CD8-positive, alpha-beta memory T cell (primary cell): ENCODE measurements at regions not wholly inside any gene's neighbourhood (a gene's known extent, or its start where the extent isn't known, plus 50 kb on each side); places are given as distances from the start of the nearest gene placed in this dataset.

Experiments used
- CTCF ChIA-PET: fragments of 350-600 bp; sonication (Branson Sonifier 250); formaldehyde crosslinking; loops from one replicate; lab custom pipeline; 2021; ENCODE audit warnings: antibody characterized with exemption; lab: Charles Lee
- POLR2A ChIA-PET: fragments of 350-600 bp; sonication (Branson Sonifier 250); formaldehyde crosslinking; loops from one replicate; lab custom pipeline; 2021; ENCODE audit warnings: antibody characterized with exemption; lab: Charles Lee
- DNase-seq, 5 donors: peaks; one replicate each; pipeline versions ENCODE4 v3.0.0 to v3.0.0-alpha.2; 2020 to 2022; ENCODE audit warnings: mixed read lengths in 1 of 5
- H3K27ac ChIP-seq: one replicate; pipeline ENCODE4 v1.7.0; 2013; ENCODE audit warnings: low read depth, mild to moderate bottlenecking, low read length, moderate library complexity
- H3K27me3 ChIP-seq: 2 replicates; pipeline ENCODE4 v1.7.0; 2013; ENCODE audit warnings: low read length, mild to moderate bottlenecking; ENCODE audit not compliant: insufficient read depth, poor library complexity, severe bottlenecking
- H3K36me3 ChIP-seq: 2 replicates; pipeline ENCODE4 v1.7.0; 2013; ENCODE audit warnings: mild to moderate bottlenecking, low read length, moderate library complexity; ENCODE audit not compliant: insufficient read depth
- H3K4me1 ChIP-seq: 2 replicates; pipeline ENCODE4 v1.7.0; 2013; ENCODE audit warnings: mild to moderate bottlenecking, low read length, moderate library complexity; ENCODE audit not compliant: insufficient read depth
- H3K4me3 ChIP-seq: 2 replicates; pipeline ENCODE4 v1.7.0; 2013; ENCODE audit warnings: mild to moderate bottlenecking, low read length
- H3K9me3 ChIP-seq: 2 replicates; pipeline ENCODE4 v1.7.0; 2013; ENCODE audit warnings: mild to moderate bottlenecking, low read length
- H3K27ac Mint-ChIP-seq, 8 donors: one replicate each; pipeline ENCODE4 v1.8.0; 2020 to 2021; ENCODE audit warnings: mixed read lengths in 8 of 8, mild to moderate bottlenecking in 6 of 8, inconsistent platforms in 3 of 8, moderate library complexity in 3 of 8
- H3K27me3 Mint-ChIP-seq, 2 donors: one replicate each; pipeline ENCODE4 v1.8.0; 2020 to 2021; ENCODE audit warnings: mixed read lengths in 2 of 2, mild to moderate bottlenecking in 1 of 2, moderate library complexity in 1 of 2
- H3K36me3 Mint-ChIP-seq, 3 donors: one replicate each; pipeline ENCODE4 v1.8.0; 2020 to 2021; ENCODE audit warnings: mixed read lengths in 3 of 3, inconsistent platforms in 1 of 3, mild to moderate bottlenecking in 1 of 3
- H3K4me1 Mint-ChIP-seq, 3 donors: one replicate each; pipeline ENCODE4 v1.8.0; 2020 to 2021; ENCODE audit warnings: mixed read lengths in 3 of 3, inconsistent platforms in 1 of 3, mild to moderate bottlenecking in 1 of 3
- H3K4me3 Mint-ChIP-seq, 7 donors: one replicate each; pipeline ENCODE4 v1.8.0; 2020 to 2021; ENCODE audit warnings: mixed read lengths in 7 of 7, mild to moderate bottlenecking in 6 of 7, moderate library complexity in 4 of 7, inconsistent platforms in 2 of 7
- H3K9me3 Mint-ChIP-seq, 5 donors: one replicate each; pipeline ENCODE4 v1.8.0; 2020 to 2022; ENCODE audit warnings: mixed read lengths in 5 of 5, mild to moderate bottlenecking in 3 of 5, moderate library complexity in 2 of 5, inconsistent platforms in 1 of 5

- Histone ChIP-seq H3K27me3 (no peaks in the 10 kb centered on the region), H3K4me1 (no peaks in the 10 kb centered on the region), H3K36me3 (no peaks in the 10 kb centered on the region), H3K27ac (no peak overlapping the region), H3K9me3 (no peaks in the 10 kb centered on the region), H3K4me3 (no peak overlapping the region)
- Mint-ChIP-seq H3K36me3 (peaks cover 0 to 8% (median 0%) of the 10 kb centered on the region in 3 donors), H3K4me1 (no peaks in the 10 kb centered on the region), H3K27ac (no peak overlapping the region), H3K4me3 (peak overlapping the region in 2 of 7 donors; percentile 5 to 24), H3K27me3 (peaks cover 0 to 3% of the 10 kb centered on the region in 2 donors), H3K9me3 (no peaks in the 10 kb centered on the region)
- ChIA-PET POLR2A (no interaction called here), CTCF (interaction anchor here (1.6 to 2.2 kb wide), 2 partner anchors 9 to 27 kb away, joined by 6 to 7 read pairs; no protein-coding TSS in a partner anchor)
- no peak for DNase-seq
These were observed 111.9 kb upstream of the C21orf91 start for GRCh38 chr21:17931080-17931479.

GRCh38 chr21:17930093-17930492, 110.9 kb upstream of the C21orf91 start:
- no peak overlapping the region for H3K4me3 Mint-ChIP-seq
- ChIA-PET CTCF (interaction anchor here (1.6 to 2.2 kb wide), 2 partner anchors 8 to 26 kb away, joined by 6 to 7 read pairs; no protein-coding TSS in a partner anchor), POLR2A (no interaction called here)
- H3K27ac Mint-ChIP-seq = no peak overlapping the region
- H3K4me1 Mint-ChIP-seq = peaks cover 0 to 2% (median under 1%) of the 10 kb centered on the region in 3 donors
- H3K9me3 Mint-ChIP-seq = no peaks in the 10 kb centered on the region
- H3K36me3 Mint-ChIP-seq = peaks cover 0 to 8% (median 0%) of the 10 kb centered on the region in 3 donors
- Histone ChIP-seq H3K27ac (no peak overlapping the region), H3K4me1 (no peaks in the 10 kb centered on the region), H3K27me3 (no peaks in the 10 kb centered on the region), H3K4me3 (no peak overlapping the region), H3K9me3 (no peaks in the 10 kb centered on the region), H3K36me3 (no peaks in the 10 kb centered on the region)
- peaks cover 0 to 3% of the 10 kb centered on the region in 2 donors for H3K27me3 Mint-ChIP-seq
- DNase-seq = no peak

GRCh38 chr21:17929510-17929909, 110.4 kb upstream of the C21orf91 start:
- H3K4me1 Mint-ChIP-seq = peaks cover 2 to 7% (median 4%) of the 10 kb centered on the region in 3 donors
- H3K4me3 Mint-ChIP-seq = no peak overlapping the region
- Histone ChIP-seq H3K27me3 (no peaks in the 10 kb centered on the region), H3K4me3 (no peak overlapping the region), H3K4me1 (no peaks in the 10 kb centered on the region), H3K36me3 (no peaks in the 10 kb centered on the region), H3K27ac (no peak overlapping the region), H3K9me3 (no peaks in the 10 kb centered on the region)
- H3K36me3 Mint-ChIP-seq = peaks cover 0 to 8% (median 0%) of the 10 kb centered on the region in 3 donors
- CTCF ChIA-PET = interaction anchor here (1.6 to 2.2 kb wide), 2 partner anchors 25 to 249 kb away, joined by 5 to 7 read pairs; no protein-coding TSS in a partner anchor
- POLR2A ChIA-PET = no interaction called here
- H3K27me3 Mint-ChIP-seq = peaks cover 0 to 3% of the 10 kb centered on the region in 2 donors
- no peak for DNase-seq
- no peaks in the 10 kb centered on the region for H3K9me3 Mint-ChIP-seq
- no peak overlapping the region for H3K27ac Mint-ChIP-seq

- CTCF ChIA-PET = interaction anchor here (0.7 to 5.1 kb wide), 8 partner anchors 9 to 367 kb away, joined by 3 to 46 read pairs (median 5); no protein-coding TSS in a partner anchor
- H3K27ac Mint-ChIP-seq = no peak overlapping the region
These were observed 106.7 kb upstream of the C21orf91 start for GRCh38 chr21:17925899-17926298.

GRCh38 chr21:17925000-17925610, 105.9 kb upstream of the C21orf91 start:
- no peaks in the 10 kb centered on the region for H3K27me3 ChIP-seq
- H3K27ac Mint-ChIP-seq = no peak overlapping the region
- no peak overlapping the region for H3K27ac ChIP-seq
- H3K4me1 ChIP-seq = no peaks in the 10 kb centered on the region
- peaks cover 2 to 16% (median 8%) of the 10 kb centered on the region in 3 donors for H3K36me3 Mint-ChIP-seq
- no peak overlapping the region for H3K4me3 Mint-ChIP-seq
- peaks cover 2 to 7% (median 4%) of the 10 kb centered on the region in 3 donors for H3K4me1 Mint-ChIP-seq
- no peaks in the 10 kb centered on the region for H3K9me3 ChIP-seq
- POLR2A ChIA-PET = no interaction called here
- peak; percentile 14 to 61 (median 42) for DNase-seq
- no peak overlapping the region for H3K4me3 ChIP-seq
- CTCF ChIA-PET = interaction anchor here (0.7 to 5.1 kb wide), 15 partner anchors 10 to 537 kb away, joined by 3 to 46 read pairs (median 5); no protein-coding TSS in a partner anchor
- H3K36me3 ChIP-seq = no peaks in the 10 kb centered on the region
- peaks cover 0 to 5% (median 2%) of the 10 kb centered on the region in 5 donors for H3K9me3 Mint-ChIP-seq
- no peaks in the 10 kb centered on the region for H3K27me3 Mint-ChIP-seq

More at GRCh38 chr21:17925899-17926298, 106.7 kb upstream of the C21orf91 start:
- peaks cover 2 to 7% (median 4%) of the 10 kb centered on the region in 3 donors for H3K4me1 Mint-ChIP-seq
- H3K36me3 Mint-ChIP-seq = peaks cover 0 to 8% (median 4%) of the 10 kb centered on the region in 3 donors
- H3K27me3 Mint-ChIP-seq = no peaks in the 10 kb centered on the region
- Histone ChIP-seq H3K36me3 (no peaks in the 10 kb centered on the region), H3K27ac (no peak overlapping the region), H3K27me3 (no peaks in the 10 kb centered on the region), H3K9me3 (no peaks in the 10 kb centered on the region), H3K4me3 (no peak overlapping the region), H3K4me1 (no peaks in the 10 kb centered on the region)
- DNase-seq = no peak
- no peak overlapping the region for H3K4me3 Mint-ChIP-seq
- POLR2A ChIA-PET = no interaction called here
- no peaks in the 10 kb centered on the region for H3K9me3 Mint-ChIP-seq

- ChIA-PET POLR2A (no interaction called here), CTCF (interaction anchor here (0.6 to 5.1 kb wide), 6 partner anchors 9 to 242 kb away, joined by 3 to 46 read pairs (median 4); no protein-coding TSS in a partner anchor)
- H3K27me3 Mint-ChIP-seq = no peaks in the 10 kb centered on the region
- peak overlapping the region in 1 of 8 donors; percentile 77 for H3K27ac Mint-ChIP-seq
- H3K4me3 Mint-ChIP-seq = no peak overlapping the region
- H3K4me1 ChIP-seq = no peaks in the 10 kb centered on the region
- no peaks in the 10 kb centered on the region for H3K9me3 ChIP-seq
- H3K27ac ChIP-seq = no peak overlapping the region
- peaks cover 5 to 38% (median 12%) of the 10 kb centered on the region in 3 donors for H3K36me3 Mint-ChIP-seq
- DNase-seq = no peak
- no peak overlapping the region for H3K4me3 ChIP-seq
- peaks cover 0 to 10% (median 5%) of the 10 kb centered on the region in 5 donors for H3K9me3 Mint-ChIP-seq
- H3K27me3 ChIP-seq = no peaks in the 10 kb centered on the region
- peaks cover 2 to 7% (median 4%) of the 10 kb centered on the region in 3 donors for H3K4me1 Mint-ChIP-seq
- no peaks in the 10 kb centered on the region for H3K36me3 ChIP-seq
These were observed 102.7 kb upstream of the C21orf91 start for GRCh38 chr21:17921579-17922530.

- Mint-ChIP-seq H3K9me3 (peaks cover 0 to 10% (median 5%) of the 10 kb centered on the region in 5 donors), H3K27me3 (peaks cover 0 to 4% of the 10 kb centered on the region in 2 donors), H3K4me3 (no peak overlapping the region), H3K27ac (no peak overlapping the region), H3K36me3 (peaks cover 5 to 31% (median 10%) of the 10 kb centered on the region in 3 donors), H3K4me1 (no peaks in the 10 kb centered on the region)
- no peak overlapping the region for H3K4me3 ChIP-seq
- H3K4me1 ChIP-seq = no peaks in the 10 kb centered on the region
- no peak for DNase-seq
- H3K27ac ChIP-seq = no peak overlapping the region
- no peaks in the 10 kb centered on the region for H3K36me3 ChIP-seq
- no peaks in the 10 kb centered on the region for H3K27me3 ChIP-seq
- H3K9me3 ChIP-seq = no peaks in the 10 kb centered on the region
- ChIA-PET CTCF (interaction anchor here (1.0 kb wide), 1 partner anchor 227 kb away, joined by 3 read pairs; no protein-coding TSS in a partner anchor), POLR2A (no interaction called here)
These were observed 96.8 kb upstream of the C21orf91 start for GRCh38 chr21:17915976-17916375.
